Skeletal muscle cell (primary cell): ENCODE measurements at regions not wholly inside any gene's neighbourhood (a gene's known extent, or its start where the extent isn't known, plus 50 kb on each side); places are given as distances from the start of the nearest gene placed in this dataset.
A peak's percentile ranks its signal among the peaks of the same experiment; 100 is the strongest.

Experiments
- DNase-seq: peaks from one replicate; pipeline ENCODE4 v3.0.0-alpha.2; 2010; ENCODE audit warnings: low read depth
- H3K4me3 ChIP-seq: 2 replicates; pipeline ENCODE4 v1.5.1; 2011; ENCODE audit warnings: low read depth, mild to moderate bottlenecking, control low read depth, low read length, moderate library complexity

- no peak for DNase-seq
Observed at GRCh38 chr10:98332623-98333269, 64.8 kb upstream of the LOXL4 start.

GRCh38 chr10:98331885-98332284, 63.9 kb upstream of the LOXL4 start:
- no peak overlapping the region for H3K4me3 ChIP-seq
- no peak for DNase-seq

More at GRCh38 chr10:98332623-98333269, 64.8 kb upstream of the LOXL4 start:
- no peak overlapping the region for H3K4me3 ChIP-seq

DNA sequence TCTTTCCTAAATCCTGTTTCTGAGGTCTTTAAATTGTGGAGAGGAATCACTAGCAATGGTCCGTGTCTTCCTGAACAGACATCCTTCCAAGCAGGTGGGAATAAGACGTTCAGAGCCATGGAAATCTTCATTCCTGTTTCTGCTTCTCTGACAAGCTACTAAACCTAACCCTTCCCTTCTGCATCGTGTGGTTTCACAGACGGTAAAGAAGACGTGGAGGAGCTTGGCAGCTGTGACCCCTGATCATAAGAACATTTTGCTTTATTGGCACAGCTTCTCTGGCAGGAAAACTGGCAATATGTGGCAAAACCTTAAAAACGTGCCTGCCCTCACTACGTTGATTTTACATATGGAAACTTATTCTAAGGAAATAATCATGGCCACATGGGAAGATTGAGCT, 63.0 kb upstream of the LOXL4 start:
- DNase-seq, result no peak
- H3K4me3 ChIP-seq, result no peak overlapping the region

GRCh38 chr10:98328640-98329039, 60.6 kb upstream of the LOXL4 start:
- H3K4me3 ChIP-seq, result no peak overlapping the region
- no peak for DNase-seq

DNA sequence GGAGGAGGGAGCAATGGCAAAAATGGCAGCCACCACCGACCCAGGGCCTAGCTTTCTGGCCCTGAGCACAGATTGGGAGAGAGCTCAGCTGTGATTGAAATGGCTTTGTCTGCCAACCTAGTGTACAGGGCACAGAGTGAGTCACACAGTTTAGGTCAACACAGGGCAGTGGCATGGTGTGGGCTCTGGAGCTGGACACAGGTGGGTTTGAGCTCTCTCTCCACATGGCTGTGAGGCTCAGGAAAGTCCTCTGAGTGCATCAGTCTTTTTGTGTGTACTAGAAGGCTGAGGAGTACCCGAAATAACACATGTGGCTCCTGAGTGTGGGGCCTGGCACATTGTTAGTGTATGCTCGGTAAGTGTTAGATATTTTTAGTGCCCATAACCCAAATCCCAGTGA, 60.2 kb upstream of the LOXL4 start:
- DNase-seq, result no peak
- no peak overlapping the region for H3K4me3 ChIP-seq

GRCh38 chr10:98326621-98327027, 58.6 kb upstream of the LOXL4 start:
- no peak overlapping the region for H3K4me3 ChIP-seq

GRCh38 chr10:98323221-98324164, 55.5 kb upstream of the LOXL4 start:
- no peak overlapping the region for H3K4me3 ChIP-seq
- DNase-seq, result peak; percentile 92

More at GRCh38 chr10:98326621-98327027, 58.6 kb upstream of the LOXL4 start:
- no peak for DNase-seq

DNA sequence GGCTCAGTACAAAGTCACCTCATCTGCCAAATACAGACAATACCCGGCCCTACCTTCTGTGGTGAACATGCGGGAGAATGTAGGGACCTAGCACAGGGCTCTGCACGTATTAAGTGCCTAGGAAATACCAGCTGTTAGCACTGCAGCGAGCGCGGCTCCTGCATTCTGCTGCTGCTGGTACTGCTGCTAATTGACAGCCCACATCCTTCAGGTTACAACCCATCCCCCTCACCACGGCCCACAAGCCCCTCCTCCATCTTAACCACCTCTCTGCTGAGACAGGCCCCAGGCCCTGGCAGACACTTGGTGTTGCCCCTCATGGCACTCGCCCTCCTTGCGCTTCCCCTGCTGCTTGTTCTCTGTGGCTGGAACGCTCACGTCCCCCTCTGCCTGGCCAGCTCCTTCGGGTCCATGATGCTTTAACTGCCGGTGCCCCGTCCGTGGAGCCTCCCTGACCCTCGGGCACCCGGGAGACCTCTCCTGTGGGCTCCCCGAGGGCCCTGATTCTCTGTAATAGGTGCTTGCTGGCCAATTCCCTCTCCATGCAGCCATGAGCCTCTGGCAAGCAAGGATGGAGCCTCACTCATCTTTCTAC, 53.3 kb upstream of the LOXL4 start:
- no peak for DNase-seq
- H3K4me3 ChIP-seq, result no peak overlapping the region

DNA sequence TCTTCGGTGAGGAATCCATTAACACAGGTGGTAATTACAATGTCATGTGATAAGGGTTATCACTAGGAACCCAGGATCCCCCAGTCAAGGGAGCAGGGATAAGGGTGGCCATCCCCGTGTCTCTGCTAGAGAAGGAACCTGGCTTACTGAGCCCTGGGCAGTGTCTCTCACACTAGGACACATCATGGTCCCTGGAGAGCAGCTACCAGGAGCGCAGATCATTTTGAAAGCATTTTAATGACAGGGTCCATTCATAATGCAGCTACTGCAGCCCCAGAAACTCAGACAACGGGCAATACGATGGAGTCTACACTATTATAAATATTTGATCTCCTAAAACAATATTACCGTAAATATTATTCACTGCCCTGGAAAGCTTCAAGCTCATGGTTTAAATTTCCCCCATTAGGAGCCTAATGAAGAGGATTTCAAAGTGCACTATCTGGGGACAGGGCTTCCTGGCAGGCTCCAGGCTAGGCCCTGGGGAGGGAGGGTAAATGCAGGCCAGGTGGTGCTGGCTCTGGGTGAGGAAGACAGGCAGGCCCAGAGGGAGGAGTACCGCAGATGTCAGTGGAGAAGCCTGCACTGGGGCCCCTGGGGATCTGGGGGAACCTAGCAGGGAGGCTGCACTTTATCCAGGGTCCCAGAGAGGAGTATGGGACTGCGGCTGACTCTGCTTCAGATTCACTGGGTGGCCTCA, 52.6 kb upstream of the LOXL4 start:
- H3K4me3 ChIP-seq, result no peak overlapping the region

GRCh38 chr10:98318861-98319260, 50.9 kb upstream of the LOXL4 start:
- no peak overlapping the region for H3K4me3 ChIP-seq
- DNase-seq, result no peak

More for the DNA sequence above, 52.6 kb upstream of the LOXL4 start:
- no peak for DNase-seq
